Inflammatory macrophage (primary cell): ENCODE measurements at regions not wholly inside any gene's neighbourhood (a gene's known extent, or its start where the extent isn't known, plus 50 kb on each side); places are given as distances from the start of the nearest gene placed in this dataset.

Source experiments
- DNase-seq, 2 donors: peaks; one replicate each; pipeline ENCODE4 v3.0.0-alpha.2; 2020 to 2022

- no peak for DNase-seq
These were observed 291.4 kb upstream of the SALL3 start for GRCh38 chr18:78688249-78688648.

DNA sequence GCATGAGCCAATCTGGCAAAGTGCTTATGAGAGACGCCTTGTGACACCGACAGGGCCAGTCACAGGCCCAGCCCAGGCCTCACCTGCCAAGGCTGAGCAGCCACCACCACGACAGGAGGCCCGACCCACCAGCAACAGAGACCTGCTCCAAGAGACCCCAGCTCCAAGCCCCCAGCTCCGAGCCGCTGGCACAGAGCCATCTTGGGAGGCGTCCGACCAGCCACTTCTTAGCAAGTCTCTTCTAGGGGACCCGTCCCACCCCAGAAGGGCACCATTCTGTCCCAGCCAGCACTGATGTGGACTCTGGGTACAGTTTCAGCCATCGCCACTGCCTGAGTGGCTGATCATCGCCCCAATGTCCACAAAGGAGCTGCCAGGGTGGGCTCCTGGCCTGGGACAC is 290.7 kb upstream of the SALL3 start:
- DNase-seq: no peak

DNA sequence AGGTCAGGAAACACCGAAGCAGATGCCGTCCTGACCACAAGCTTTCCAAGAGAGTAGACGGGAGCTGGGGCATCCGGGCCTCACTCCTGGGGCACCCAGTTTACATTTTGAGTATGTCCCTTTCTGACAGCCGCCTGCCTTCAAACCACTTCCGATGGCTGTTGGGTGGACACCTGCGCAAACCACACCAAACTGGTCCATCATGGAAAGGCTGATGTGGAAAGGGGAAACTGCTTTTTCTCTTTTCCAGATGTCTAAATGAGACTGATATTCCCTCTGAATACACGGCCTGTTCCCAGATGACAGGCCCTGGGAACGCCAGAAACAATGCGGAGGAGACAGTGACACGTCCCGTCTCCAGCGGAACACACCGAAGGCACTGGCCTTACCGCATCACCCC is 290.0 kb upstream of the SALL3 start:
- no peak for DNase-seq

DNA sequence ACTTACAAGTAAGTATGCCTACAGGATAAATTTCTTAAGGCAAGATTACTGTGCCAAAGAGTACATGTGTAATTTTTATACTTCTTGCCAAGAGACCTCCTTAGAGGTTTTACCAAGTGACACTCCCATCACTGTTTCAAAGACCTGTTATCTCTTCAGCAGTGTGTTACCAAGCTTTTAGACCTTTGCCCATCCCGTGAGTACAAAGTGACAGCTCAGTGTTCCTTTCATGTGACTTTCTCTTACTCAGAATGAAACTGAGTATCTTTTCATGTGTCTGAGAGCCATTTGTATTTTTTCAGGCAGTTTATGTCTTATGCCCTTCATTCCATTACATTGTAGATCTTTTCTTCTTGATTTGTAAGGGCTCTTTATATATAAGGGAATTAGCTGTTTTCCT is 287.5 kb upstream of the SALL3 start:
- no peak for DNase-seq

DNA sequence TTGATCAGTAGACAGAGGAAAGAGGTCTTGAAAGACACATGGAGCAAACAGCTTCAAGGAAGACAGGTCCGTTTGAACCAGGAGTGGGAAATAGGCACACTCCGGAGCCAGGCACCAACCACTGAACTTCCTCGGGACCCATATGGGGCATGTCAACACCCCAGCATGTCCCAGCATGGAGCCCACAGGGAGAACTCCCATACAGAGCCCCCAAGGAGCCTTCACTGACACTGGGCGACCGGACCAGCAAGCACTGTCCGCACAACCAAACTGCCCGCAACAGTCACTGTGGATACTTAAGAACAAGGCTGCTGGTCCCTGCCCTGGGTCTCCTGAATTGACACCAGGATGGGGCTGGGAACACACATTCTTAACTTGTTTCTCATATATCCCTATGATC is 286.2 kb upstream of the SALL3 start:
- DNase-seq: no peak

DNA sequence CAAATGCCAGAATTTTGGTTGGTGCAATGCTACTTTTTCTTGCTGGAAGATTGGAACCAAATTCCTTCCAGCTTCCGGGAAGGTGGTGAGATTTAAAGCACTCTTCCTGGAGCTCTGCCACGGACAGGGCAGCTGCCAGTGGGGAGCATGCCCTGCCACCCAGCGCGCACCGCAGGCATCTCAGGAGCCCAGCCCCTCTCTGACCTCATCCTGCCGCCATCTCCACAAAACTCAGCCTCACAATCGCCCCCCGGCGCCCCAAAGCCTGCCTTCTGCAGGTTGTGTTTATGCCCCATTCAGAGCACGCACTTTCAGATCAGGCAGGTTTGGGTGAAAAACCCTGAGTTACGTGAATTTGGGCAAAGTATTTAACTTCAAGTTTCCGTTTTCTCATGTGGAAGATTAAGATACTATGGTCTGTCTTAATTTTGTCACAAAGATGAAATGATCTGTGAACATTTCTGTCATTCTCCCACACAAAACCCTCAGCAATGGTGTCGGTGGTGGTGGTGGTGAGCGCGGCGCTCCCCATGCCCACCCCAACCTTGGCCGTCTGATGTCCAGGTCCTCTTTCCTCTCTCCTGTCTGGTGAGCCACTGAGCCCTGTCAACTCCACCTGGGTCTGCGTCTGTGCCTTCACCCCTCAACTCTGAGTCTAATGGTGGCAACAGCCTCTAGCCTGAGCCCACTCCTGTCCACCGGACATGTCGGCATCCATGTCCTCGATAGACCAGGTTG is 282.8 kb upstream of the SALL3 start:
- DNase-seq: no peak

GRCh38 chr18:78697446-78697845 is 282.2 kb upstream of the SALL3 start:
- DNase-seq: no peak

GRCh38 chr18:78698914-78699313 is 280.7 kb upstream of the SALL3 start:
- DNase-seq: no peak

GRCh38 chr18:78699499-78699898 is 280.1 kb upstream of the SALL3 start:
- DNase-seq: no peak

- no peak for DNase-seq
These were observed 277.7 kb upstream of the SALL3 start for GRCh38 chr18:78701771-78702396.

- no peak for DNase-seq
These were observed 276.3 kb upstream of the SALL3 start for GRCh38 chr18:78703291-78703690.

DNA sequence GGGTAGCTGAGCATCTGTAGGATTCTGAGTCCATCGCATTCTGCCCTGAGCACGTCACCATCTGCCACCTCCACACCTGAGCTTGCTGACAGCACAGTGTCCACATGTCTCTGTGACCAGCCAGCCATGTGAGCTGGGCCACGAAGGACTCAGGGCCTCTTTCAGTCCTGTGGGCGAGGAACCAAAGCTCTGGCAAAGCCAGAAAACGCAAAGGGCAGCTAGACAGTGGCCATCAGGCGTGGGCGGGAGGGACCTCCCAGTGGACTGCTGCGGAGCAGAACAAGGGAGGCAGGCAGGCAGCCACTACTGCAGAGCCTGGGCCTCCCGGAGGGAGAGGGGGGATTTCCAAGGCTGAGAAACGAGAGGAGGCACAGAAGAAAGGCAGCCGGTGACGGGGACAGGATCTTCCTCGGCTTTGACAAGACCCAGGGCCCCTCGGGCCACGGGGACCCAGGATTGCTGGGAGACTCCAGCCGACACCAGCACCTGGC is 274.6 kb upstream of the SALL3 start:
- no peak for DNase-seq

DNA sequence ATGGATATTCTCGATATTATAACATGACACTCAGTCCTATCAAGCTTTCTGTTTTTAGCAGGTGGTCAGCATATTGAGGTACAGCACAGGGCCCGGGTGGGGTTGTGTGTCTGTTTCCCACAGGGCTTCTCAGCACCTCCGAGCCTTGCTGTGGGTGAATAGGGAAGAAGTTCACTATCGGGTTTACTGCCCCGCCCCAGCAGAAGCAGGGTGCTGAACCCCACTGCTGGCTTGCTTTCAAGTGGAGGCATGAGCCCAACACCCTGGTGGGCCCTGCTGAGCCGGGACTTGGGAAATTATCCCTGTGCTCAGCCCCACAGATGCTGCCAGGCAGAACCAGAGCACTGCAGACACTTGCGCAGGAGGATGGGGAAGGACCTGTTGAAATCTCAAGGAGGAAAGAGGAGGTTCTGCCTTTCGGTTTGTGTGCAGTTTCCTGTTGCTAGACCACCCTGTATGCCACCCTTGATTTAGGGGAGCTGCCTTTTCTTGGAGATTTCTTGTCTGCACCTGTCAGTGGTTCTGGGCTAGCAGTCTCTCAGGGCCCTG is 270.3 kb upstream of the SALL3 start:
- DNase-seq: no peak

DNA sequence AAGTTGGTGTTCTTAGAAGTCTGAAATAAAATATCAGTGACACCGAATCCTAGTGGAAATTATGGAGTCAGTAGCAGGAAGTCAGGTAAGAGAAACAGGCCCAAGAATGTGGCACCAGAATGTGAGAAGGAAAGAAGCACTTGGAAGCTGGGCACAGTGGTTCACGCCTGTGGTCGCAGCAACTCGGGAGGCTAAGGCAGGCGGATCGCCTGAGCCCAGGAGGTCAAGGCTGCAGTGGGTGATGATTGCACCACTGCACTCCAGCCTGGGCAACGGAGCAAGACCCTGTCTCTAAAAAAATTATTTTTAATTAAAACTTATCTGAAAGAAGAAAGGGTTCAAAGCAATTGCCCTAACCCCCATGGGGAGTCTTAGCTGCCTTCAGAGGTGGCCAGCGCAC is 268.3 kb upstream of the SALL3 start:
- no peak for DNase-seq

GRCh38 chr18:78711971-78712370 is 267.6 kb upstream of the SALL3 start:
- no peak for DNase-seq

DNA sequence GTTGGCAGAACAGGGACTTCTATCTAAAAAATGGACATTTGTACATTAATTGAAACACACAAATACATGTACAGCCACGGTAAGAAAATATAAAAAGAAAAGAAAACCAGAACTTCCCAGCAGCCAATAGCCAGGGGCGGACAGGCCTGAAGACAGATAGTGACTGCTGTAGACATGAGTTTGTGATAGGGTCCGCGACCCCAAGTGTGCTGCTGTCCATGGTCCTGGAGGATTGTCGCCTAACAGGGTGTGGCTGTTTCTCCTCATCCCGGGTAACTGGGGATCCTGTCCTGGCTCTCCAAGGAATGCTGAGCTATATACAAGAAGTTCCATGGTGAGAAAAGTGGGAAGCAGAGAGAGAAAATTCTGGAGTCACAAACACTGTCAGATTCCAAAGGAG is 266.5 kb upstream of the SALL3 start:
- DNase-seq: no peak

GRCh38 chr18:78713726-78714125 is 265.9 kb upstream of the SALL3 start:
- no peak for DNase-seq

DNA sequence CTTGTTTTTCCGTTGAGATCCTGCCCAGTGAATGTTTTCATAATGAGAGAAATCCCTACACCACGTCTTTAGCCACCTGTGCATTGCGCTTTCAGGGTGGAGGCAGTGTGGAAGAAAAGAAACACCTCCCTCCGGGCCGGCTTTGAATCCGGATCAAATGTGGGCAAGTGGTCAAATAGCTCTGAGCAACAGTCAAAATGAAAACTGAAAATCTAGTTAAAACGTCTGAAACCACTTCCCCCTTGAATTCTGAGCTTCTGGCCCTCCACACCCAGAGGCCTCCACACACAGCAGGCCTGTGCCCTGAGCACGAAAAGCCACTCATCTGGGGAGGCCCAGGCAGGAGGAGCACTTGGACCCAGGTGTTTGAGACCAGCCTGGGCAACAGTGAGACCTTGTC is 263.6 kb upstream of the SALL3 start:
- no peak for DNase-seq

GRCh38 chr18:78716581-78716980 is 263.0 kb upstream of the SALL3 start:
- DNase-seq: no peak

- DNase-seq: no peak
These were observed 262.4 kb upstream of the SALL3 start for GRCh38 chr18:78717051-78717765.

DNA sequence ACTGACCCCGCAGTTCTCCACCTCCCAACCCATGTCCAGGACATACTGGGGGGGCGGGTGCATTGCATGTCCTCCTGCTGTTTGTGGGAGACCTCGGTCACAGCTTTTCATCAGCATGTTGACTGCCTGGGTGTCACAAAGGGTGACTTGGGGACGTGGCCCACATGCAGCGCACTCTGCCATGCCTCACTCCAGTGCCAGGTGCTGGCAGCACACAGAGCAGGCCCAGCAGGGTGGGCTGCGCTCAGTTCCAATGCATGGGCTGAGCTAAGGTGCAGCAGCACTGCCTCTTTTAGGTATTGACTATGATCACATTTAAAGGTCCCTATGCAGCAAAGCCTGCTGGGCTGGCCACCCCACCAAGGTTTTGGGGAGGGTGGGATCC is 261.9 kb upstream of the SALL3 start:
- no peak for DNase-seq

GRCh38 chr18:78719821-78720220 is 259.8 kb upstream of the SALL3 start:
- no peak for DNase-seq

GRCh38 chr18:78720456-78721237 is 259.0 kb upstream of the SALL3 start:
- DNase-seq: no peak
